Gastrocnemius medialis (tissue), 4 donors: ENCODE measurements at regions not wholly inside any gene's neighbourhood (a gene's known extent, or its start where the extent isn't known, plus 50 kb on each side); places are given as distances from the start of the nearest gene placed in this dataset.

Experiments
- ATAC-seq, 2 donors: fragments of 150-250 bp; one replicate each; pipeline ENCODE4 v1.9.1; 2016
- DNase-seq, 2 donors: peaks; one replicate each; pipeline ENCODE4 v3.0.0-alpha.2; 2019
- H3K27ac ChIP-seq, 4 donors: fragments of 200-600 bp; sonication (generic); 1 replicate in 1 of 4; 2 replicates in 3 of 4; pipeline ENCODE4 v1.5.1; 2016 to 2018; ENCODE audit warnings: mild to moderate bottlenecking in 2 of 4, moderate library complexity in 1 of 4
- H3K27me3 ChIP-seq, 3 donors: fragments of 200-600 bp; sonication (generic) in 2 of 3; 1 replicate in 1 of 3; 2 replicates in 2 of 3; pipeline versions ENCODE4 v1.5.1 to v1.6.0; 2016 to 2019; ENCODE audit warnings: mild to moderate bottlenecking in 1 of 3, moderate library complexity in 1 of 3
- H3K36me3 ChIP-seq, 2 donors: fragments of 200-600 bp; sonication (generic) in 1 of 2; one replicate each; pipeline ENCODE4 v1.5.1; 2017 to 2018
- H3K4me1 ChIP-seq, 2 donors: fragments of 200-600 bp; sonication (generic) in 1 of 2; one replicate each; pipeline ENCODE4 v1.5.1; 2016 to 2017; ENCODE audit warnings: mild to moderate bottlenecking in 2 of 2
- H3K4me3 ChIP-seq, 4 donors: fragments of 200-600 bp; sonication (generic) in 3 of 4; 1 replicate in 1 of 4; 2 replicates in 3 of 4; pipeline ENCODE4 v1.5.1; 2016 to 2019; ENCODE audit warnings: mild to moderate bottlenecking in 2 of 4
- H3K9me3 ChIP-seq, 3 donors: fragments of 200-600 bp; sonication (generic) in 2 of 3; 1 replicate in 1 of 3; 2 replicates in 2 of 3; pipeline ENCODE4 v1.5.1; 2016 to 2019
- CTCF ChIP-seq, 5 experiments: fragments of 450-650 bp in 3 of 5; fragments of 200-600 bp in 2 of 5; sonication (generic) in 2 of 5; IDR thresholded peaks in 4 of 5; conservative IDR thresholded peaks in 1 of 5; 1 replicate in 4 of 5; 2 replicates in 1 of 5; pipeline ENCODE4 v1.5.1; 2016 to 2019; ENCODE audit warnings: antibody characterized with exemption in 5 of 5, mild to moderate bottlenecking in 3 of 5, moderate library complexity in 3 of 5
- POLR2A ChIP-seq, 2 donors: fragments of 450-650 bp; IDR thresholded peaks; one replicate each; pipeline ENCODE4 v1.6.1; 2017; ENCODE audit warnings: antibody characterized with exemption in 2 of 2, mild to moderate bottlenecking in 2 of 2, moderate library complexity in 2 of 2
- in situ Hi-C, 4 donors: fragments of 200-750 bp; cut with MboI; loops; one replicate each; pipeline versions ENCODE4 v1.15.0 to v1.8.0; 2017; ENCODE audit warnings: low sequenced_read_pairs in 4 of 4
- intact Hi-C: fragments of 100-400 bp; cut with DNase I; formaldehyde crosslinking; loops from one replicate; pipeline ENCODE4 v1.15.1; 2023; ENCODE audit warnings: low total_unique reads

- Histone ChIP-seq H3K27me3 (no peaks in the 10 kb centered on the region), H3K9me3 (no peaks in the 10 kb centered on the region), H3K36me3 (no peaks in the 10 kb centered on the region), H3K27ac (no peak overlapping the region), H3K4me3 (no peak overlapping the region), H3K4me1 (no peaks in the 10 kb centered on the region)
- TF ChIP-seq CTCF (IDR thresholded peaks at IDR 0.05 in 4 of 5, conservative IDR thresholded peaks at IDR 0.05 in 1 of 5) (no peak), POLR2A (IDR thresholded peaks at IDR 0.05) (no peak)
- in situ Hi-C loops (no loop called here), intact Hi-C loops (no loop called here)
- no peak for DNase-seq
- ATAC-seq = no peak
Observed at GRCh38 chr4:110292994-110293744, 94.8 kb upstream of the ELOVL6 start.

- TF ChIP-seq CTCF (IDR thresholded peaks at IDR 0.05 in 4 of 5, conservative IDR thresholded peaks at IDR 0.05 in 1 of 5) (no peak), POLR2A (IDR thresholded peaks at IDR 0.05) (no peak)
- no peaks in the 10 kb centered on the region for H3K9me3 ChIP-seq
- in situ Hi-C loops = no loop called here
- peaks cover 0 to 5% of the 10 kb centered on the region in 2 donors for H3K4me1 ChIP-seq
- DNase-seq (no peak), ATAC-seq (no peak)
- H3K27ac ChIP-seq = no peak overlapping the region
- H3K27me3 ChIP-seq = no peaks in the 10 kb centered on the region
- H3K36me3 ChIP-seq = no peaks in the 10 kb centered on the region
- intact Hi-C loops = no loop called here
- H3K4me3 ChIP-seq = no peak overlapping the region
Observed at GRCh38 chr4:110290511-110290910, 92.1 kb upstream of the ELOVL6 start.

DNA sequence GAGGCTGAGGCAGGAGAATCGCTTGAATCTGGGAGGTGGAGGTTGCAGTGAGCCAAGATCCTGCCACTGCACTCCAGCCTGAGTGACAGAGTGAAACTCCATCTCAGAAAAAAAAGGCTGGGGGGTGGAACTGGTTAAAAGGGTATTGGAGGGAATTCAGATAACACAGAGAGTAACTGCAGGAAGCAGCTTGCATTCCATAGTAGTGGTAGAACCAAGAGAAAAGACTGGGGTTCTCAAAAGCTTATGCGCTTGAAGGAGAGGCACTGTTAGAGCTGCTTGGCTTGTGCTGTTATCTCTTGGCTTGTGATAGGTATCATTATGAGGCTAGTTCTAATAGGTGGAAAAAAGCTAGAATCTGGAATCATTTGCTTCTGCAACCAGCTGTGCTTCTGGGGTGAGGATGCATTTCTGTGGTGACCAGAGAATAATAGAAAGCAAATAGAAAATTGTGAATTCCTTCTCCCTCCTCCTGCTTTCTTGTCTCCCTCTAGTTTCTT lies 91.2 kb upstream of the ELOVL6 start:
- TF ChIP-seq POLR2A (IDR thresholded peaks at IDR 0.05) = no peak
- no peaks in the 10 kb centered on the region for H3K9me3 ChIP-seq
- no peaks in the 10 kb centered on the region for H3K27me3 ChIP-seq
- in situ Hi-C loops (no loop called here), intact Hi-C loops (loop anchor here (5.0 kb wide), 1 partner anchor 92 kb away; the partner anchor contains the start of gene ELOVL6)
- no peaks in the 10 kb centered on the region for H3K36me3 ChIP-seq
- no peak overlapping the region for H3K4me3 ChIP-seq
- H3K4me1 ChIP-seq = peaks cover 0 to 5% of the 10 kb centered on the region in 2 donors
- DNase-seq (no peak), ATAC-seq (no peak)
- no peak overlapping the region for H3K27ac ChIP-seq

GRCh38 chr4:110287130-110287529 lies 88.7 kb upstream of the ELOVL6 start:
- Histone ChIP-seq H3K4me3 (no peak overlapping the region), H3K9me3 (no peaks in the 10 kb centered on the region), H3K4me1 (peaks cover 0 to 5% of the 10 kb centered on the region in 2 donors), H3K27ac (peak overlapping the region in 2 of 4 donors; percentile 34 to 56), H3K36me3 (no peaks in the 10 kb centered on the region), H3K27me3 (no peaks in the 10 kb centered on the region)
- intact Hi-C loops = loop anchor here (5.0 kb wide), 1 partner anchor 90 kb away; the partner anchor contains the start of gene ELOVL6
- no peak for TF ChIP-seq POLR2A (IDR thresholded peaks at IDR 0.05)
- peak; percentile 24 to 38 for DNase-seq
- peak; percentile 96 to 98 for ATAC-seq
- in situ Hi-C loops = no loop called here

- intact Hi-C loops = no loop called here
- no peak for TF ChIP-seq POLR2A (IDR thresholded peaks at IDR 0.05)
- TF ChIP-seq CTCF (IDR thresholded peaks at IDR 0.05 in 4 of 5, conservative IDR thresholded peaks at IDR 0.05 in 1 of 5) = no peak
- H3K27me3 ChIP-seq = no peaks in the 10 kb centered on the region
- no peaks in the 10 kb centered on the region for H3K9me3 ChIP-seq
- ATAC-seq (no peak), DNase-seq (no peak)
- no peak overlapping the region for H3K4me3 ChIP-seq
- in situ Hi-C loops = no loop called here
- H3K4me1 ChIP-seq = no peaks in the 10 kb centered on the region
- H3K36me3 ChIP-seq = no peaks in the 10 kb centered on the region
- no peak overlapping the region for H3K27ac ChIP-seq
Observed at GRCh38 chr4:110278127-110278526, 79.7 kb upstream of the ELOVL6 start.
